ENCODE measurements at regions not wholly inside any gene's neighbourhood (a gene's known extent, or its start where the extent isn't known, plus 50 kb on each side); places are given as distances from the start of the nearest gene placed in this dataset.

- TF ChIP-seq CTCF (IDR thresholded peaks at IDR 0.05; ENCODE audit: low read depth, low read length) (no peak), EZH2phosphoT487 (IDR thresholded peaks at IDR 0.05; ENCODE audit: low read depth) (no peak)
These were observed 242.5 kb downstream of the IGSF11 start for GRCh38 chr3:118792191-118792590.

Measured in OCI-LY3 (cell line).